HepG2 (cell line): ENCODE measurements at regions not wholly inside any gene's neighbourhood (a gene's known extent, or its start where the extent isn't known, plus 50 kb on each side); places are given as distances from the start of the nearest gene placed in this dataset.

Source experiments
- HNF4A ChIP-seq: sonication (generic); formaldehyde crosslinking; IDR thresholded peaks from 2 replicates; pipeline ENCODE4 v1.4.0; 2020; ENCODE audit warnings: missing genetic modification reagents
- MYC ChIP-seq: sonication (generic); formaldehyde crosslinking; IDR thresholded peaks from 2 replicates; pipeline ENCODE4 v1.9.0; 2021; ENCODE audit warnings: missing genetic modification reagents, borderline replicate concordance
- POLR2A ChIP-seq, 2 experiments: IDR thresholded peaks; 2 replicates each; pipeline ENCODE4 v1.6.1; 2011; ENCODE audit warnings: low read depth in 2 of 2, low read length in 2 of 2, mild to moderate bottlenecking in 1 of 2, moderate library complexity in 1 of 2; ENCODE audit not compliant: insufficient read depth in 1 of 2
- PTBP1 ChIP-seq: fragments of 200-400 bp; formaldehyde crosslinking; IDR thresholded peaks from 2 replicates; pipeline ENCODE4 v1.6.1; 2018; ENCODE audit warnings: low read length, low read depth; ENCODE audit not compliant: poor library complexity, severe bottlenecking
- RAD21 ChIP-seq: fragments of 450-650 bp; formaldehyde crosslinking; IDR thresholded peaks from 2 replicates; pipeline ENCODE4 v1.5.0; 2020; ENCODE audit warnings: mild to moderate bottlenecking
- STAT5B ChIP-seq: sonication (generic); formaldehyde crosslinking; IDR thresholded peaks from 2 replicates; pipeline ENCODE4 v1.4.0; 2020; ENCODE audit warnings: missing genetic modification reagents
- ZNF577 ChIP-seq: sonication (generic); formaldehyde crosslinking; IDR thresholded peaks from 2 replicates; pipeline ENCODE4 v1.4.0; 2020; ENCODE audit warnings: mild to moderate bottlenecking, low read depth, missing genetic modification reagents, borderline replicate concordance
- ZSCAN22 ChIP-seq: sonication (generic); formaldehyde crosslinking; IDR thresholded peaks from 2 replicates; pipeline ENCODE4 v1.4.0; 2020; ENCODE audit warnings: mild to moderate bottlenecking, missing genetic modification reagents
- TF ChIP-seq, protein P1 (sequence below): IDR thresholded peaks from 2 replicates; pipeline ENCODE4 v1.4.0; 2020; ENCODE audit warnings: mild to moderate bottlenecking, missing genetic modification reagents
- TF ChIP-seq, protein P2 (sequence below): sonication (generic); formaldehyde crosslinking; IDR thresholded peaks from 2 replicates; pipeline ENCODE4 v1.8.1; 2023; ENCODE audit warnings: mild to moderate bottlenecking, missing genetic modification reagents, borderline replicate concordance
- TF ChIP-seq, protein P3 (sequence below): IDR thresholded peaks from 2 replicates; pipeline ENCODE4 v1.6.1; 2016; ENCODE audit warnings: missing compliant biosample characterization, missing genetic modification reagents, borderline replicate concordance
- TF ChIP-seq, protein P4 (sequence below): sonication (generic); formaldehyde crosslinking; IDR thresholded peaks from 2 replicates; pipeline ENCODE4 v1.4.0; 2020; ENCODE audit warnings: low read depth, mild to moderate bottlenecking, missing genetic modification reagents
- TF ChIP-seq, protein P5 (sequence below): sonication (generic); formaldehyde crosslinking; conservative IDR thresholded peaks from 2 replicates; pipeline ENCODE4 v1.4.0; 2020; ENCODE audit warnings: missing genetic modification reagents
- TF ChIP-seq, protein P6 (sequence below): sonication (generic); formaldehyde crosslinking; IDR thresholded peaks from 2 replicates; pipeline ENCODE4 v1.4.0; 2020; ENCODE audit warnings: low read depth, mild to moderate bottlenecking, missing genetic modification reagents

DNA sequence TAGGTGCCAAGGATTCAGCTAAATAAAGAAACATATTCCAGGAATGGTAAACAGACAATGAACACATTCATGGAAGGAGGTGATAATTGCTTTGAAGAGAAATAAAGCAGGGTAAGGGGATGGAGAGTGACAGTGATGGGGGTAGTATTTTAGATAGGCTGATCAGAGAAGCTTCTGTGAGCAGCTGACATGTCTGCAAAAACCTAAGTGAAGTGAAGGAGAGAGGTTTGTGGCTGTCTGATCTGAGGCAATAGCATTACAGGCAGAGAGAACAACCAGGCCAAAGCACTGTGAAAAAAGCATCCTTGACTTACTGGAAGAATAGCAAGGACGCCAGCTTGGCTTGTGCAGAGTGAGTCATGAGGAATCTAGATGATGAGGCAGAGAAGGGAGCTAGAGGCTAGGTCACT is 271.9 kb upstream of the GATB start:
- TF ChIP-seq RAD21 (CRISPR knock-in tag) (no peak), POLR2A (IDR thresholded peaks at IDR 0.05; ENCODE audit: insufficient read depth in 1 of 2, low read depth in 2 of 2, low read length in 2 of 2) (no peak), ZNF577 (CRISPR knock-in tag) (no peak), ZSCAN22 (CRISPR knock-in tag) (no peak), STAT5B (CRISPR knock-in tag) (no peak), HNF4A (CRISPR knock-in tag) (no peak), PTBP1 (no peak), MYC (CRISPR knock-in tag) (no peak)
- TF ChIP-seq, protein P1, sequence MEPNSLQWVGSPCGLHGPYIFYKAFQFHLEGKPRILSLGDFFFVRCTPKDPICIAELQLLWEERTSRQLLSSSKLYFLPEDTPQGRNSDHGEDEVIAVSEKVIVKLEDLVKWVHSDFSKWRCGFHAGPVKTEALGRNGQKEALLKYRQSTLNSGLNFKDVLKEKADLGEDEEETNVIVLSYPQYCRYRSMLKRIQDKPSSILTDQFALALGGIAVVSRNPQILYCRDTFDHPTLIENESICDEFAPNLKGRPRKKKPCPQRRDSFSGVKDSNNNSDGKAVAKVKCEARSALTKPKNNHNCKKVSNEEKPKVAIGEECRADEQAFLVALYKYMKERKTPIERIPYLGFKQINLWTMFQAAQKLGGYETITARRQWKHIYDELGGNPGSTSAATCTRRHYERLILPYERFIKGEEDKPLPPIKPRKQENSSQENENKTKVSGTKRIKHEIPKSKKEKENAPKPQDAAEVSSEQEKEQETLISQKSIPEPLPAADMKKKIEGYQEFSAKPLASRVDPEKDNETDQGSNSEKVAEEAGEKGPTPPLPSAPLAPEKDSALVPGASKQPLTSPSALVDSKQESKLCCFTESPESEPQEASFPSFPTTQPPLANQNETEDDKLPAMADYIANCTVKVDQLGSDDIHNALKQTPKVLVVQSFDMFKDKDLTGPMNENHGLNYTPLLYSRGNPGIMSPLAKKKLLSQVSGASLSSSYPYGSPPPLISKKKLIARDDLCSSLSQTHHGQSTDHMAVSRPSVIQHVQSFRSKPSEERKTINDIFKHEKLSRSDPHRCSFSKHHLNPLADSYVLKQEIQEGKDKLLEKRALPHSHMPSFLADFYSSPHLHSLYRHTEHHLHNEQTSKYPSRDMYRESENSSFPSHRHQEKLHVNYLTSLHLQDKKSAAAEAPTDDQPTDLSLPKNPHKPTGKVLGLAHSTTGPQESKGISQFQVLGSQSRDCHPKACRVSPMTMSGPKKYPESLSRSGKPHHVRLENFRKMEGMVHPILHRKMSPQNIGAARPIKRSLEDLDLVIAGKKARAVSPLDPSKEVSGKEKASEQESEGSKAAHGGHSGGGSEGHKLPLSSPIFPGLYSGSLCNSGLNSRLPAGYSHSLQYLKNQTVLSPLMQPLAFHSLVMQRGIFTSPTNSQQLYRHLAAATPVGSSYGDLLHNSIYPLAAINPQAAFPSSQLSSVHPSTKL, result no peak
- TF ChIP-seq, protein P2, sequence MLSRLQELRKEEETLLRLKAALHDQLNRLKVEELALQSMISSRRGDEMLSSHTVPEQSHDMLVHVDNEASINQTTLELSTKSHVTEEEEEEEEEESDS (CRISPR knock-in tag), result no peak
- TF ChIP-seq, protein P3, sequence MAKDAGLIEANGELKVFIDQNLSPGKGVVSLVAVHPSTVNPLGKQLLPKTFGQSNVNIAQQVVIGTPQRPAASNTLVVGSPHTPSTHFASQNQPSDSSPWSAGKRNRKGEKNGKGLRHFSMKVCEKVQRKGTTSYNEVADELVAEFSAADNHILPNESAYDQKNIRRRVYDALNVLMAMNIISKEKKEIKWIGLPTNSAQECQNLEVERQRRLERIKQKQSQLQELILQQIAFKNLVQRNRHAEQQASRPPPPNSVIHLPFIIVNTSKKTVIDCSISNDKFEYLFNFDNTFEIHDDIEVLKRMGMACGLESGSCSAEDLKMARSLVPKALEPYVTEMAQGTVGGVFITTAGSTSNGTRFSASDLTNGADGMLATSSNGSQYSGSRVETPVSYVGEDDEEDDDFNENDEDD (CRISPR knock-in tag), result no peak
- TF ChIP-seq, protein P4, sequence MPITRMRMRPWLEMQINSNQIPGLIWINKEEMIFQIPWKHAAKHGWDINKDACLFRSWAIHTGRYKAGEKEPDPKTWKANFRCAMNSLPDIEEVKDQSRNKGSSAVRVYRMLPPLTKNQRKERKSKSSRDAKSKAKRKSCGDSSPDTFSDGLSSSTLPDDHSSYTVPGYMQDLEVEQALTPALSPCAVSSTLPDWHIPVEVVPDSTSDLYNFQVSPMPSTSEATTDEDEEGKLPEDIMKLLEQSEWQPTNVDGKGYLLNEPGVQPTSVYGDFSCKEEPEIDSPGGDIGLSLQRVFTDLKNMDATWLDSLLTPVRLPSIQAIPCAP (CRISPR knock-in tag), result no peak
- TF ChIP-seq, protein P5, sequence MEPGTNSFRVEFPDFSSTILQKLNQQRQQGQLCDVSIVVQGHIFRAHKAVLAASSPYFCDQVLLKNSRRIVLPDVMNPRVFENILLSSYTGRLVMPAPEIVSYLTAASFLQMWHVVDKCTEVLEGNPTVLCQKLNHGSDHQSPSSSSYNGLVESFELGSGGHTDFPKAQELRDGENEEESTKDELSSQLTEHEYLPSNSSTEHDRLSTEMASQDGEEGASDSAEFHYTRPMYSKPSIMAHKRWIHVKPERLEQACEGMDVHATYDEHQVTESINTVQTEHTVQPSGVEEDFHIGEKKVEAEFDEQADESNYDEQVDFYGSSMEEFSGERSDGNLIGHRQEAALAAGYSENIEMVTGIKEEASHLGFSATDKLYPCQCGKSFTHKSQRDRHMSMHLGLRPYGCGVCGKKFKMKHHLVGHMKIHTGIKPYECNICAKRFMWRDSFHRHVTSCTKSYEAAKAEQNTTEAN (CRISPR knock-in tag), result no peak
- TF ChIP-seq, protein P6, sequence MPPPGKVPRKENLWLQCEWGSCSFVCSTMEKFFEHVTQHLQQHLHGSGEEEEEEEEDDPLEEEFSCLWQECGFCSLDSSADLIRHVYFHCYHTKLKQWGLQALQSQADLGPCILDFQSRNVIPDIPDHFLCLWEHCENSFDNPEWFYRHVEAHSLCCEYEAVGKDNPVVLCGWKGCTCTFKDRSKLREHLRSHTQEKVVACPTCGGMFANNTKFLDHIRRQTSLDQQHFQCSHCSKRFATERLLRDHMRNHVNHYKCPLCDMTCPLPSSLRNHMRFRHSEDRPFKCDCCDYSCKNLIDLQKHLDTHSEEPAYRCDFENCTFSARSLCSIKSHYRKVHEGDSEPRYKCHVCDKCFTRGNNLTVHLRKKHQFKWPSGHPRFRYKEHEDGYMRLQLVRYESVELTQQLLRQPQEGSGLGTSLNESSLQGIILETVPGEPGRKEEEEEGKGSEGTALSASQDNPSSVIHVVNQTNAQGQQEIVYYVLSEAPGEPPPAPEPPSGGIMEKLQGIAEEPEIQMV (CRISPR knock-in tag), result no peak
